ENCODE measurements at regions not wholly inside any gene's neighbourhood (a gene's known extent, or its start where the extent isn't known, plus 50 kb on each side); places are given as distances from the start of the nearest gene placed in this dataset.
A peak's percentile ranks its signal among the peaks of the same experiment; 100 is the strongest.

GRCh38 chr6:187210-187861 is 105.0 kb upstream of the DUSP22 start (continued):
- TF ChIP-seq AR (CRISPR knock-in tag; IDR thresholded peaks at IDR 0.05) = no peak
- TF ChIP-seq NR2C2 (CRISPR knock-in tag; IDR thresholded peaks at IDR 0.05) = no peak
- no peak for TF ChIP-seq GTF2I (CRISPR knock-in tag; conservative IDR thresholded peaks at IDR 0.05)
- TF ChIP-seq TEAD1 (CRISPR knock-in tag; IDR thresholded peaks at IDR 0.05) = no peak
- no peak for TF ChIP-seq ZNF671 (CRISPR knock-in tag; IDR thresholded peaks at IDR 0.05)

GRCh38 chr6:188821-189655 is 103.2 kb upstream of the DUSP22 start:
- no peak overlapping the region for H3K4me3 Mint-ChIP-seq
- no peaks in the 10 kb centered on the region for H3K27me3 Mint-ChIP-seq (ENCODE audit: low read depth)
- no peaks in the 10 kb centered on the region for H3K36me3 Mint-ChIP-seq
- ChIA-PET CTCF (interaction anchor here (0.5 to 2.1 kb wide), 47 partner anchors 9 to 1248 kb away, joined by 3 to 21 read pairs (median 4); partner anchors contain the start of gene IRF4), POLR2A (interaction anchor here (0.6 kb wide), 1 partner anchor 156 kb away, joined by 7 read pairs; no protein-coding TSS in a partner anchor)
- no peak overlapping the region for H3K27ac Mint-ChIP-seq
- ATAC-seq (peak; percentile 99), DNase-seq (ENCODE audit: low spot score) (peak; percentile 91)
- no peaks in the 10 kb centered on the region for H3K9me3 Mint-ChIP-seq
- no peaks in the 10 kb centered on the region for H3K4me1 Mint-ChIP-seq
- TF ChIP-seq CBFB (CRISPR knock-in tag; IDR thresholded peaks at IDR 0.05; ENCODE audit: low read depth) (no peak), MYBL2 (CRISPR knock-in tag; IDR thresholded peaks at IDR 0.05) (no peak), CTCF (IDR thresholded peaks at IDR 0.05) (peak; percentile 56), PRDM15 (CRISPR knock-in tag; IDR thresholded peaks at IDR 0.05) (no peak), SP1 (CRISPR knock-in tag; conservative IDR thresholded peaks at IDR 0.05) (0 out of 2 replicates have a peak, but pooled peaks have one; percentile 28), ZBTB21 (CRISPR knock-in tag; IDR thresholded peaks at IDR 0.05; ENCODE audit: borderline replicate concordance) (no peak), NFATC4 (CRISPR knock-in tag; IDR thresholded peaks at IDR 0.05) (no peak), KAT7 (CRISPR knock-in tag; IDR thresholded peaks at IDR 0.05; ENCODE audit: borderline replicate concordance) (no peak), ZBTB43 (CRISPR knock-in tag; IDR thresholded peaks at IDR 0.05) (no peak), AFF4 (CRISPR knock-in tag; IDR thresholded peaks at IDR 0.05; ENCODE audit: borderline replicate concordance) (no peak), ATF1 (CRISPR knock-in tag; IDR thresholded peaks at IDR 0.05) (no peak), FOXP1 (CRISPR knock-in tag; IDR thresholded peaks at IDR 0.05; ENCODE audit: borderline replicate concordance) (no peak), ATF2 (CRISPR knock-in tag; IDR thresholded peaks at IDR 0.05; ENCODE audit: borderline replicate concordance, low read depth) (no peak)
